ENCODE measurements at regions not wholly inside any gene's neighbourhood (a gene's known extent, or its start where the extent isn't known, plus 50 kb on each side); places are given as distances from the start of the nearest gene placed in this dataset.

- no peaks in the 10 kb centered on the region for H3K4me1 ChIP-seq (ENCODE audit: insufficient read depth, insufficient read length)
- TF ChIP-seq ZNF274 (IDR thresholded peaks at IDR 0.05; ENCODE audit: low read depth, low read length) = no peak
- TF ChIP-seq YY1 (IDR thresholded peaks at IDR 0.05; ENCODE audit: insufficient read depth, insufficient read length) = no peak
- TF ChIP-seq SUZ12 (IDR thresholded peaks at IDR 0.05; ENCODE audit: extremely low read depth, insufficient read depth, insufficient read length) = no peak
- H3K9ac ChIP-seq (ENCODE audit: insufficient read length, low read depth) = no peak overlapping the region
- no peak for DNase-seq (ENCODE audit: low read depth, low spot score)
- peaks cover 7% of the 10 kb centered on the region for H3K9me3 ChIP-seq (ENCODE audit: insufficient read depth, low read length)
- no peak overlapping the region for H3K4me3 ChIP-seq (ENCODE audit: insufficient read length, low read depth)
- H3K36me3 ChIP-seq (ENCODE audit: insufficient read depth, insufficient read length, low read length) = no peaks in the 10 kb centered on the region
- H3K27me3 ChIP-seq (ENCODE audit: insufficient read depth, insufficient read length) = no peaks in the 10 kb centered on the region
These were observed 233.6 kb upstream of the MIS18BP1 start for GRCh38 chr14:45486599-45486998.

- Histone ChIP-seq H3K9me3 (ENCODE audit: insufficient read depth, low read length) (no peaks in the 10 kb centered on the region), H3K4me1 (ENCODE audit: insufficient read depth, insufficient read length) (no peaks in the 10 kb centered on the region), H3K4me3 (ENCODE audit: insufficient read length, low read depth) (no peak overlapping the region), H3K9ac (ENCODE audit: insufficient read length, low read depth) (no peak overlapping the region), H3K36me3 (ENCODE audit: insufficient read depth, insufficient read length, low read length) (no peaks in the 10 kb centered on the region), H3K27me3 (ENCODE audit: insufficient read depth, insufficient read length) (no peaks in the 10 kb centered on the region)
- no peak for DNase-seq (ENCODE audit: low read depth, low spot score)
- TF ChIP-seq YY1 (IDR thresholded peaks at IDR 0.05; ENCODE audit: insufficient read depth, insufficient read length) (no peak), SUZ12 (IDR thresholded peaks at IDR 0.05; ENCODE audit: extremely low read depth, insufficient read depth, insufficient read length) (no peak), ZNF274 (IDR thresholded peaks at IDR 0.05; ENCODE audit: low read depth, low read length) (no peak)
These were observed 214.0 kb upstream of the MIS18BP1 start for GRCh38 chr14:45467023-45467422.

GRCh38 chr14:45434221-45434620, 181.2 kb upstream of the MIS18BP1 start:
- DNase-seq (ENCODE audit: low read depth, low spot score) = no peak

GRCh38 chr14:45426685-45427282, 173.8 kb upstream of the MIS18BP1 start:
- H3K9ac ChIP-seq (ENCODE audit: insufficient read length, low read depth) = no peak overlapping the region
- no peaks in the 10 kb centered on the region for H3K4me1 ChIP-seq (ENCODE audit: insufficient read depth, insufficient read length)
- DNase-seq (ENCODE audit: low read depth, low spot score) = peak; percentile 46
- TF ChIP-seq ZNF274 (IDR thresholded peaks at IDR 0.05; ENCODE audit: low read depth, low read length) (no peak), YY1 (IDR thresholded peaks at IDR 0.05; ENCODE audit: insufficient read depth, insufficient read length) (no peak), SUZ12 (IDR thresholded peaks at IDR 0.05; ENCODE audit: extremely low read depth, insufficient read depth, insufficient read length) (no peak)
- no peak overlapping the region for H3K4me3 ChIP-seq (ENCODE audit: insufficient read length, low read depth)
- no peaks in the 10 kb centered on the region for H3K27me3 ChIP-seq (ENCODE audit: insufficient read depth, insufficient read length)
- no peaks in the 10 kb centered on the region for H3K9me3 ChIP-seq (ENCODE audit: insufficient read depth, low read length)
- H3K36me3 ChIP-seq (ENCODE audit: insufficient read depth, insufficient read length, low read length) = no peaks in the 10 kb centered on the region

More at GRCh38 chr14:45434221-45434620, 181.2 kb upstream of the MIS18BP1 start:
- Histone ChIP-seq H3K27me3 (ENCODE audit: insufficient read depth, insufficient read length) (no peaks in the 10 kb centered on the region), H3K4me3 (ENCODE audit: insufficient read length, low read depth) (no peak overlapping the region), H3K4me1 (ENCODE audit: insufficient read depth, insufficient read length) (no peaks in the 10 kb centered on the region), H3K9me3 (ENCODE audit: insufficient read depth, low read length) (no peaks in the 10 kb centered on the region), H3K36me3 (ENCODE audit: insufficient read depth, insufficient read length, low read length) (no peaks in the 10 kb centered on the region), H3K9ac (ENCODE audit: insufficient read length, low read depth) (no peak overlapping the region)
- no peak for TF ChIP-seq ZNF274 (IDR thresholded peaks at IDR 0.05; ENCODE audit: low read depth, low read length)
- no peak for TF ChIP-seq YY1 (IDR thresholded peaks at IDR 0.05; ENCODE audit: insufficient read depth, insufficient read length)
- no peak for TF ChIP-seq SUZ12 (IDR thresholded peaks at IDR 0.05; ENCODE audit: extremely low read depth, insufficient read depth, insufficient read length)

GRCh38 chr14:45406942-45407341, 153.9 kb upstream of the MIS18BP1 start:
- TF ChIP-seq ZNF274 (IDR thresholded peaks at IDR 0.05; ENCODE audit: low read depth, low read length) = no peak
- TF ChIP-seq YY1 (IDR thresholded peaks at IDR 0.05; ENCODE audit: insufficient read depth, insufficient read length) = no peak
- no peak for TF ChIP-seq SUZ12 (IDR thresholded peaks at IDR 0.05; ENCODE audit: extremely low read depth, insufficient read depth, insufficient read length)
- no peak overlapping the region for H3K4me3 ChIP-seq (ENCODE audit: insufficient read length, low read depth)
- H3K4me1 ChIP-seq (ENCODE audit: insufficient read depth, insufficient read length) = no peaks in the 10 kb centered on the region

GRCh38 chr14:45400950-45401640, 148.1 kb upstream of the MIS18BP1 start:
- Histone ChIP-seq H3K9me3 (ENCODE audit: insufficient read depth, low read length) (no peaks in the 10 kb centered on the region), H3K4me1 (ENCODE audit: insufficient read depth, insufficient read length) (no peaks in the 10 kb centered on the region), H3K9ac (ENCODE audit: insufficient read length, low read depth) (no peak overlapping the region), H3K36me3 (ENCODE audit: insufficient read depth, insufficient read length, low read length) (no peaks in the 10 kb centered on the region), H3K27me3 (ENCODE audit: insufficient read depth, insufficient read length) (no peaks in the 10 kb centered on the region), H3K4me3 (ENCODE audit: insufficient read length, low read depth) (no peak overlapping the region)
- no peak for DNase-seq (ENCODE audit: low read depth, low spot score)
- no peak for TF ChIP-seq SUZ12 (IDR thresholded peaks at IDR 0.05; ENCODE audit: extremely low read depth, insufficient read depth, insufficient read length)
- no peak for TF ChIP-seq YY1 (IDR thresholded peaks at IDR 0.05; ENCODE audit: insufficient read depth, insufficient read length)
- TF ChIP-seq ZNF274 (IDR thresholded peaks at IDR 0.05; ENCODE audit: low read depth, low read length) = no peak

More at GRCh38 chr14:45406942-45407341, 153.9 kb upstream of the MIS18BP1 start:
- no peaks in the 10 kb centered on the region for H3K36me3 ChIP-seq (ENCODE audit: insufficient read depth, insufficient read length, low read length)
- DNase-seq (ENCODE audit: low read depth, low spot score) = no peak
- H3K9ac ChIP-seq (ENCODE audit: insufficient read length, low read depth) = no peak overlapping the region
- no peaks in the 10 kb centered on the region; the same call in 1 of the 2 replicates for H3K9me3 ChIP-seq (ENCODE audit: insufficient read depth, low read length)
- no peaks in the 10 kb centered on the region for H3K27me3 ChIP-seq (ENCODE audit: insufficient read depth, insufficient read length)

GRCh38 chr14:45400509-45400908, 147.5 kb upstream of the MIS18BP1 start:
- H3K27me3 ChIP-seq (ENCODE audit: insufficient read depth, insufficient read length) = no peaks in the 10 kb centered on the region
- H3K4me1 ChIP-seq (ENCODE audit: insufficient read depth, insufficient read length) = no peaks in the 10 kb centered on the region
- H3K9me3 ChIP-seq (ENCODE audit: insufficient read depth, low read length) = no peaks in the 10 kb centered on the region
- TF ChIP-seq SUZ12 (IDR thresholded peaks at IDR 0.05; ENCODE audit: extremely low read depth, insufficient read depth, insufficient read length) = no peak
- TF ChIP-seq ZNF274 (IDR thresholded peaks at IDR 0.05; ENCODE audit: low read depth, low read length) = no peak
- no peak for TF ChIP-seq YY1 (IDR thresholded peaks at IDR 0.05; ENCODE audit: insufficient read depth, insufficient read length)
- DNase-seq (ENCODE audit: low read depth, low spot score) = no peak
- no peak overlapping the region for H3K4me3 ChIP-seq (ENCODE audit: insufficient read length, low read depth)
- H3K9ac ChIP-seq (ENCODE audit: insufficient read length, low read depth) = no peak overlapping the region
- H3K36me3 ChIP-seq (ENCODE audit: insufficient read depth, insufficient read length, low read length) = no peaks in the 10 kb centered on the region
